HCT116 (cell line): ENCODE measurements at regions not wholly inside any gene's neighbourhood (a gene's known extent, or its start where the extent isn't known, plus 50 kb on each side); places are given as distances from the start of the nearest gene placed in this dataset.

Experiments
- ATAC-seq: fragments of 200-7000 bp; cut with Tn5 transposase; 2 replicates; pipeline ENCODE4 v1.9.1; 2020; ENCODE audit warnings: mild to moderate bottlenecking, moderate library complexity
- BruUV-seq: library from RNA; stranded (reverse); fragments of 400-500 nt; replicated peaks from 2 replicates; lab custom pipeline; 2021; lab: Mats Ljungman, UMichigan
- CTCF ChIA-PET: fragments of 300-600 bp; sonication (Branson Sonifier 250); formaldehyde crosslinking; loops from one replicate; lab custom pipeline; 2021; ENCODE audit warnings: antibody characterized with exemption; lab: Charles Lee
- POLR2A ChIA-PET: fragments of 300-600, 350-600 bp; sonication (Branson Sonifier 250); formaldehyde crosslinking; loops from one replicate; lab custom pipeline; 2021; ENCODE audit warnings: antibody characterized with exemption; lab: Charles Lee
- RAD21 ChIA-PET, 2 experiments: fragments of 300-600 bp; sonication (Branson Sonifier 250); formaldehyde crosslinking; loops; one replicate each; lab custom pipeline; 2023; ENCODE audit warnings: low total read pairs in 2 of 2; ENCODE audit not compliant: uncharacterized antibody in 2 of 2, unreplicated experiment in 2 of 2, low non-redundant PET in 1 of 2; lab: Charles Lee
- DNase-seq: peaks from one replicate; pipeline ENCODE4 v3.0.0-alpha.2; 2010; ENCODE audit warnings: low read depth, low spot score
- H2AFZ ChIP-seq: fragments of 200-600 bp; shearing (Covaris generic), sonication (generic); 2 replicates; pipeline ENCODE4 v1.6.1; 2017; ENCODE audit warnings: low read depth, mixed run types, mixed read lengths, antibody characterized with exemption, low read length; ENCODE audit not compliant: poor library complexity, severe bottlenecking
- H3K27ac ChIP-seq: 2 replicates; pipeline ENCODE4 v1.5.1; 2012; ENCODE audit warnings: low read depth, low read length
- H3K27me3 ChIP-seq: fragments of 200-600 bp; sonication (generic); 2 replicates; pipeline ENCODE4 v1.6.1; 2016; ENCODE audit warnings: mixed run types, low read length, mixed read lengths; ENCODE audit not compliant: insufficient read depth
- H3K36me3 ChIP-seq, 2 experiments: fragments of 200-500 bp in 1 of 2; fragments of 200-600 bp in 1 of 2; sonication (Bioruptor generic) in 1 of 2; sonication (generic) in 1 of 2; 2 replicates each; pipeline versions ENCODE4 v1.5.1 to v1.6.1; 2014 to 2016; ENCODE audit warnings: low read length in 2 of 2, inconsistent platforms in 1 of 2, mixed read lengths in 1 of 2, mixed run types in 1 of 2; ENCODE audit not compliant: insufficient read depth in 2 of 2, control insufficient read depth in 1 of 2
- H3K4me1 ChIP-seq, 2 experiments: fragments of 200-600 bp in 1 of 2; sonication (generic) in 1 of 2; 2 replicates each; pipeline versions ENCODE4 v1.5.1 to v1.6.1; 2012 to 2017; ENCODE audit warnings: low read length in 2 of 2, inconsistent platforms in 1 of 2, mild to moderate bottlenecking in 1 of 2, mixed read lengths in 1 of 2, mixed run types in 1 of 2, moderate library complexity in 1 of 2; ENCODE audit not compliant: insufficient read depth in 2 of 2, control insufficient read depth in 1 of 2
- H3K4me2 ChIP-seq: fragments of 200-600 bp; sonication (generic); 2 replicates; pipeline ENCODE4 v1.6.1; 2017; ENCODE audit warnings: mixed run types, low read length, mixed read lengths
- H3K4me3 ChIP-seq, 2 experiments: fragments of 200-600 bp in 1 of 2; sonication (generic) in 1 of 2; replicated peaks in 1 of 2; 2 replicates each; pipeline ENCODE4 v1.5.1; 2011 to 2016; ENCODE audit warnings: low read length in 2 of 2, control low read depth in 1 of 2, low read depth in 1 of 2, mild to moderate bottlenecking in 1 of 2, mixed read lengths in 1 of 2, mixed run types in 1 of 2
- H3K79me2 ChIP-seq: fragments of 200-600 bp; sonication (generic); 2 replicates; pipeline ENCODE4 v1.6.1; 2017; ENCODE audit warnings: mild to moderate bottlenecking, mixed run types, low read length, moderate library complexity, mixed read lengths; ENCODE audit not compliant: insufficient read depth
- H3K9ac ChIP-seq: fragments of 200-600 bp; sonication (generic); 2 replicates; pipeline ENCODE4 v1.6.1; 2016; ENCODE audit warnings: low read length, mixed read lengths
- H3K9me2 ChIP-seq: fragments of 200-600 bp; sonication (generic), shearing (Covaris generic); 2 replicates; pipeline ENCODE4 v1.6.1; 2017; ENCODE audit warnings: mixed run types, mild to moderate bottlenecking, moderate library complexity; ENCODE audit not compliant: insufficient read depth
- H3K9me3 ChIP-seq, 2 experiments: fragments of 200-500 bp in 1 of 2; fragments of 200-600 bp in 1 of 2; sonication (Bioruptor generic) in 1 of 2; sonication (generic) in 1 of 2; 2 replicates each; pipeline ENCODE4 v1.6.1; 2014 to 2017; ENCODE audit warnings: low read length in 2 of 2, mixed read lengths in 2 of 2, inconsistent platforms in 1 of 2, low read depth in 1 of 2, mild to moderate bottlenecking in 1 of 2, mixed run types in 1 of 2, moderate library complexity in 1 of 2; ENCODE audit not compliant: control insufficient read depth in 1 of 2, insufficient read depth in 1 of 2
- H4K20me1 ChIP-seq: fragments of 200-600 bp; sonication (generic), shearing (Covaris generic); 2 replicates; pipeline ENCODE4 v1.6.1; 2017; ENCODE audit warnings: mixed run types, mild to moderate bottlenecking, moderate library complexity; ENCODE audit not compliant: insufficient read depth
- CEBPB ChIP-seq: IDR thresholded peaks from 2 replicates; pipeline ENCODE4 v1.6.1; 2012; ENCODE audit warnings: low read depth
- ELF1 ChIP-seq: IDR thresholded peaks from 2 replicates; pipeline ENCODE4 v1.6.1; 2012; ENCODE audit warnings: low read depth, borderline replicate concordance
- EZH2 ChIP-seq: fragments of 200-600 bp; sonication (generic); IDR thresholded peaks from 2 replicates; pipeline ENCODE4 v1.6.1; 2017; ENCODE audit warnings: antibody characterized with exemption, mixed run types
- FOSL1 ChIP-seq: IDR thresholded peaks from 2 replicates; pipeline ENCODE4 v1.6.1; 2012; ENCODE audit warnings: low read depth
- JUND ChIP-seq: IDR thresholded peaks from 2 replicates; pipeline ENCODE4 v1.6.1; 2012
- POLR2A ChIP-seq: IDR thresholded peaks from 2 replicates; pipeline ENCODE4 v1.7.0; 2011; ENCODE audit warnings: borderline replicate concordance; ENCODE audit not compliant: insufficient read depth, insufficient read length; ENCODE audit errors: extremely low read depth
- POLR2AphosphoS5 ChIP-seq: IDR thresholded peaks from 2 replicates; pipeline ENCODE4 v1.6.1; 2011; ENCODE audit warnings: mild to moderate bottlenecking, low read depth, low read length, moderate library complexity
- RAD21 ChIP-seq: IDR thresholded peaks from 2 replicates; pipeline ENCODE4 v1.6.1; 2012; ENCODE audit warnings: low read depth, mild to moderate bottlenecking
- SIN3A ChIP-seq: IDR thresholded peaks from 2 replicates; pipeline ENCODE4 v1.6.1; 2012; ENCODE audit warnings: low read depth
- SRF ChIP-seq: IDR thresholded peaks from 2 replicates; pipeline ENCODE4 v1.6.1; 2012; ENCODE audit warnings: low read depth
- TCF7L2 ChIP-seq: IDR thresholded peaks from 2 replicates; pipeline ENCODE4 v1.7.0; 2011; ENCODE audit warnings: borderline replicate concordance, inconsistent platforms; ENCODE audit not compliant: insufficient read depth, insufficient read length; ENCODE audit errors: extremely low read depth
- ZFX ChIP-seq: fragments of 450-650 bp; IDR thresholded peaks from 2 replicates; pipeline ENCODE4 v1.6.1; 2017
- ZNF274 ChIP-seq: fragments of 200-500 bp; sonication (Bioruptor generic); IDR thresholded peaks from 2 replicates; pipeline ENCODE4 v1.6.1; 2014; ENCODE audit warnings: mild to moderate bottlenecking, low read depth, low read length, inconsistent platforms
- intact Hi-C: fragments of 100-400 bp; cut with micrococcal nuclease; formaldehyde crosslinking; loops from 2 replicates; pipeline ENCODE4 v1.10.0; 2022
- TF ChIP-seq, protein P1 (sequence below), 3 experiments: fragments of 200-600 bp in 1 of 3; sonication (generic) in 1 of 3; IDR thresholded peaks in 2 of 3; conservative IDR thresholded peaks in 1 of 3; 2 replicates each; pipeline ENCODE4 v1.5.1; 2012 to 2017; ENCODE audit warnings: low read depth in 2 of 3, low read length in 2 of 3, antibody characterized with exemption in 1 of 3, borderline replicate concordance in 1 of 3, control low read depth in 1 of 3, mild to moderate bottlenecking in 1 of 3, mixed read lengths in 1 of 3, mixed run types in 1 of 3, moderate library complexity in 1 of 3; ENCODE audit not compliant: insufficient read depth in 1 of 3
- TF ChIP-seq, protein P2 (sequence below): IDR thresholded peaks from 2 replicates; pipeline ENCODE4 v1.6.1; 2011; ENCODE audit warnings: mild to moderate bottlenecking, low read length, moderate library complexity; ENCODE audit not compliant: insufficient replicate concordance; ENCODE audit errors: extremely low read depth
- TF ChIP-seq, protein P3 (sequence below): IDR thresholded peaks from 2 replicates; pipeline ENCODE4 v1.6.1; 2012
- TF ChIP-seq, protein P4 (sequence below): IDR thresholded peaks from 2 replicates; pipeline ENCODE4 v1.6.1; 2012; ENCODE audit warnings: low read depth

DNA sequence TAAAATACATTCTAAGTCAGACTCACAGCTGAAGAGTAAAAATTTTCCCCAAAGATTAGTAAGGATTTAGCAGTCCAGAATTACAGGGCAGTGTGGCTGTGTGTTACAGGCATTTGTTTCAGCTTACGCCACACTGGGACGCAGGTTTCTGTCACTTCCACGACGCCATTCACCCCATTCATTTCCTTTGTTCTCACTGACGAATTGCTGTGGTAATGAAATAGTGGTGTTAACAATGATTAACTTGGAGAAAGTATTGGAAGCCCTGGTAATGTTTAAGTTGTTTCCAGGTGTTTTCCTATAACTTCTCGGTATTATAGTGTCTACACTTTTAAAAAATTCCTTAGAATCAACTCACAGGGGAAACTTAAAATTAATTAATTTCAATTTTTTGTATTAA is 370.9 kb downstream of the SH2D4B start:
- no peak for DNase-seq
- Histone ChIP-seq H3K36me3 (no peaks in the 10 kb centered on the region), H3K4me2 (no peak overlapping the region), H3K9me3 (no peaks in the 10 kb centered on the region), H3K79me2 (no peaks in the 10 kb centered on the region), H3K27ac (no peak overlapping the region), H3K9ac (no peak overlapping the region), H4K20me1 (no peaks in the 10 kb centered on the region), H3K9me2 (no peaks in the 10 kb centered on the region), H2AFZ (no peak overlapping the region), H3K4me1 (no peaks in the 10 kb centered on the region)
- no peak for ATAC-seq
- no TSS peak for BruUV-seq
- ChIA-PET RAD21 (no interaction called here), CTCF (no interaction called here)
- intact Hi-C loops: no loop called here
- TF ChIP-seq ZFX: no peak
- TF ChIP-seq RAD21: no peak
- TF ChIP-seq, protein P1, sequence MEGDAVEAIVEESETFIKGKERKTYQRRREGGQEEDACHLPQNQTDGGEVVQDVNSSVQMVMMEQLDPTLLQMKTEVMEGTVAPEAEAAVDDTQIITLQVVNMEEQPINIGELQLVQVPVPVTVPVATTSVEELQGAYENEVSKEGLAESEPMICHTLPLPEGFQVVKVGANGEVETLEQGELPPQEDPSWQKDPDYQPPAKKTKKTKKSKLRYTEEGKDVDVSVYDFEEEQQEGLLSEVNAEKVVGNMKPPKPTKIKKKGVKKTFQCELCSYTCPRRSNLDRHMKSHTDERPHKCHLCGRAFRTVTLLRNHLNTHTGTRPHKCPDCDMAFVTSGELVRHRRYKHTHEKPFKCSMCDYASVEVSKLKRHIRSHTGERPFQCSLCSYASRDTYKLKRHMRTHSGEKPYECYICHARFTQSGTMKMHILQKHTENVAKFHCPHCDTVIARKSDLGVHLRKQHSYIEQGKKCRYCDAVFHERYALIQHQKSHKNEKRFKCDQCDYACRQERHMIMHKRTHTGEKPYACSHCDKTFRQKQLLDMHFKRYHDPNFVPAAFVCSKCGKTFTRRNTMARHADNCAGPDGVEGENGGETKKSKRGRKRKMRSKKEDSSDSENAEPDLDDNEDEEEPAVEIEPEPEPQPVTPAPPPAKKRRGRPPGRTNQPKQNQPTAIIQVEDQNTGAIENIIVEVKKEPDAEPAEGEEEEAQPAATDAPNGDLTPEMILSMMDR (IDR thresholded peaks at IDR 0.05 in 2 of 3, conservative IDR thresholded peaks at IDR 0.05 in 1 of 3; ENCODE audit: borderline replicate concordance in 1 of 3, insufficient read depth in 1 of 3, low read depth in 2 of 3, low read length in 2 of 3): no peak
- TF ChIP-seq, protein P2, sequence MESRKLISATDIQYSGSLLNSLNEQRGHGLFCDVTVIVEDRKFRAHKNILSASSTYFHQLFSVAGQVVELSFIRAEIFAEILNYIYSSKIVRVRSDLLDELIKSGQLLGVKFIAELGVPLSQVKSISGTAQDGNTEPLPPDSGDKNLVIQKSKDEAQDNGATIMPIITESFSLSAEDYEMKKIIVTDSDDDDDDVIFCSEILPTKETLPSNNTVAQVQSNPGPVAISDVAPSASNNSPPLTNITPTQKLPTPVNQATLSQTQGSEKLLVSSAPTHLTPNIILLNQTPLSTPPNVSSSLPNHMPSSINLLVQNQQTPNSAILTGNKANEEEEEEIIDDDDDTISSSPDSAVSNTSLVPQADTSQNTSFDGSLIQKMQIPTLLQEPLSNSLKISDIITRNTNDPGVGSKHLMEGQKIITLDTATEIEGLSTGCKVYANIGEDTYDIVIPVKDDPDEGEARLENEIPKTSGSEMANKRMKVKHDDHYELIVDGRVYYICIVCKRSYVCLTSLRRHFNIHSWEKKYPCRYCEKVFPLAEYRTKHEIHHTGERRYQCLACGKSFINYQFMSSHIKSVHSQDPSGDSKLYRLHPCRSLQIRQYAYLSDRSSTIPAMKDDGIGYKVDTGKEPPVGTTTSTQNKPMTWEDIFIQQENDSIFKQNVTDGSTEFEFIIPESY: no peak
- no peak for TF ChIP-seq ELF1
- TF ChIP-seq SRF: no peak
- TF ChIP-seq JUND: no peak
- no peak for TF ChIP-seq ZNF274
- no peak for TF ChIP-seq POLR2A
- no peak for TF ChIP-seq EZH2
- TF ChIP-seq FOSL1: no peak
- TF ChIP-seq SIN3A: no peak
- TF ChIP-seq CEBPB: no peak
- no peak for TF ChIP-seq POLR2AphosphoS5
- TF ChIP-seq TCF7L2: no peak
- TF ChIP-seq, protein P3, sequence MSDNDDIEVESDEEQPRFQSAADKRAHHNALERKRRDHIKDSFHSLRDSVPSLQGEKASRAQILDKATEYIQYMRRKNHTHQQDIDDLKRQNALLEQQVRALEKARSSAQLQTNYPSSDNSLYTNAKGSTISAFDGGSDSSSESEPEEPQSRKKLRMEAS: no peak
- TF ChIP-seq, protein P4, sequence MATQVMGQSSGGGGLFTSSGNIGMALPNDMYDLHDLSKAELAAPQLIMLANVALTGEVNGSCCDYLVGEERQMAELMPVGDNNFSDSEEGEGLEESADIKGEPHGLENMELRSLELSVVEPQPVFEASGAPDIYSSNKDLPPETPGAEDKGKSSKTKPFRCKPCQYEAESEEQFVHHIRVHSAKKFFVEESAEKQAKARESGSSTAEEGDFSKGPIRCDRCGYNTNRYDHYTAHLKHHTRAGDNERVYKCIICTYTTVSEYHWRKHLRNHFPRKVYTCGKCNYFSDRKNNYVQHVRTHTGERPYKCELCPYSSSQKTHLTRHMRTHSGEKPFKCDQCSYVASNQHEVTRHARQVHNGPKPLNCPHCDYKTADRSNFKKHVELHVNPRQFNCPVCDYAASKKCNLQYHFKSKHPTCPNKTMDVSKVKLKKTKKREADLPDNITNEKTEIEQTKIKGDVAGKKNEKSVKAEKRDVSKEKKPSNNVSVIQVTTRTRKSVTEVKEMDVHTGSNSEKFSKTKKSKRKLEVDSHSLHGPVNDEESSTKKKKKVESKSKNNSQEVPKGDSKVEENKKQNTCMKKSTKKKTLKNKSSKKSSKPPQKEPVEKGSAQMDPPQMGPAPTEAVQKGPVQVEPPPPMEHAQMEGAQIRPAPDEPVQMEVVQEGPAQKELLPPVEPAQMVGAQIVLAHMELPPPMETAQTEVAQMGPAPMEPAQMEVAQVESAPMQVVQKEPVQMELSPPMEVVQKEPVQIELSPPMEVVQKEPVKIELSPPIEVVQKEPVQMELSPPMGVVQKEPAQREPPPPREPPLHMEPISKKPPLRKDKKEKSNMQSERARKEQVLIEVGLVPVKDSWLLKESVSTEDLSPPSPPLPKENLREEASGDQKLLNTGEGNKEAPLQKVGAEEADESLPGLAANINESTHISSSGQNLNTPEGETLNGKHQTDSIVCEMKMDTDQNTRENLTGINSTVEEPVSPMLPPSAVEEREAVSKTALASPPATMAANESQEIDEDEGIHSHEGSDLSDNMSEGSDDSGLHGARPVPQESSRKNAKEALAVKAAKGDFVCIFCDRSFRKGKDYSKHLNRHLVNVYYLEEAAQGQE: no peak
- TF ChIP-seq, all 23 proteins: peak for 0
- H3K27me3 ChIP-seq: no peaks in the 10 kb centered on the region
- POLR2A ChIA-PET: no interaction called here
- H3K4me3 ChIP-seq: no peak overlapping the region
